B cell (primary cell): ENCODE measurements at regions not wholly inside any gene's neighbourhood (a gene's known extent, or its start where the extent isn't known, plus 50 kb on each side); places are given as distances from the start of the nearest gene placed in this dataset.

Experiments
- ATAC-seq: fragments of 200-7000 bp; cut with Tn5 transposase; one replicate; pipeline ENCODE4 v1.10.0; 2021; ENCODE audit warnings: low read depth, mild to moderate bottlenecking, moderate number of reproducible peaks, moderate library complexity
- CTCF ChIA-PET: fragments of 350-600 bp; sonication (Branson Sonifier 250); formaldehyde crosslinking; loops from one replicate; lab custom pipeline; 2021; ENCODE audit warnings: antibody characterized with exemption, inconsistent platforms; lab: Charles Lee
- POLR2A ChIA-PET: fragments of 350-600 bp; sonication (Branson Sonifier 250); formaldehyde crosslinking; loops from one replicate; lab custom pipeline; 2021; ENCODE audit warnings: antibody characterized with exemption; lab: Charles Lee
- DNase-seq: peaks from one replicate; pipeline ENCODE4 v3.0.0; 2013
- H2AFZ ChIP-seq: 2 replicates; pipeline ENCODE4 v1.6.1; 2012; ENCODE audit warnings: mild to moderate bottlenecking, low read depth, low read length; ENCODE audit not compliant: insufficient read depth, poor library complexity, severe bottlenecking
- H3K27ac ChIP-seq, 2 donors: 1 replicate in 1 of 2; 2 replicates in 1 of 2; pipeline ENCODE4 v1.5.1; 2012 to 2013; ENCODE audit warnings: low read length in 2 of 2, mild to moderate bottlenecking in 2 of 2, moderate library complexity in 1 of 2
- H3K27me3 ChIP-seq, 4 experiments: fragments of 200-600 bp in 1 of 4; sonication (generic) in 1 of 4; replicated peaks in 1 of 4; 1 replicate in 2 of 4; 2 replicates in 2 of 4; pipeline versions ENCODE4 v1.6.1 to v1.7.0; 2013 to 2016; ENCODE audit warnings: low read length in 3 of 4, mild to moderate bottlenecking in 2 of 4, mixed read lengths in 1 of 4, moderate library complexity in 1 of 4; ENCODE audit not compliant: insufficient read depth in 4 of 4, control insufficient read depth in 3 of 4; ENCODE audit errors: control extremely low read depth in 1 of 4
- H3K36me3 ChIP-seq, 2 experiments: replicated peaks in 1 of 2; 1 replicate in 1 of 2; 2 replicates in 1 of 2; pipeline versions ENCODE4 v1.6.1 to v1.7.1; 2013; ENCODE audit warnings: low read length in 1 of 2; ENCODE audit not compliant: insufficient read depth in 2 of 2, control insufficient read depth in 1 of 2; ENCODE audit errors: control extremely low read depth in 1 of 2, extremely low read depth in 1 of 2
- H3K4me1 ChIP-seq, 2 donors: fragments of 200-600 bp in 1 of 2; sonication (generic) in 1 of 2; 1 replicate in 1 of 2; 2 replicates in 1 of 2; pipeline versions ENCODE4 v1.5.1 to v1.6.1; 2013 to 2017; ENCODE audit warnings: low read length in 2 of 2; ENCODE audit not compliant: control insufficient read depth in 2 of 2, insufficient read depth in 2 of 2
- H3K4me2 ChIP-seq: replicated peaks from 2 replicates; pipeline ENCODE3; 2012; ENCODE audit warnings: mild to moderate bottlenecking, low read depth, low read length; ENCODE audit not compliant: poor library complexity, severe bottlenecking
- H3K4me3 ChIP-seq, 5 experiments: fragments of 200-600 bp in 1 of 5; sonication (generic) in 1 of 5; 1 replicate in 3 of 5; 2 replicates in 2 of 5; pipeline versions ENCODE4 v1.5.1 to v1.7.0; 2011 to 2016; ENCODE audit warnings: low read length in 4 of 5, mild to moderate bottlenecking in 4 of 5, low read depth in 2 of 5, control low read depth in 1 of 5, moderate library complexity in 1 of 5; ENCODE audit not compliant: insufficient read depth in 1 of 5; ENCODE audit errors: control extremely low read depth in 1 of 5, extremely low read depth in 1 of 5
- H3K79me2 ChIP-seq: fragments of 200-600 bp; sonication (generic); one replicate; pipeline ENCODE4 v1.6.0; 2016; ENCODE audit warnings: low read length; ENCODE audit not compliant: control insufficient read depth, insufficient read depth
- H3K9ac ChIP-seq: fragments of 200-600 bp; sonication (generic); 2 replicates; pipeline ENCODE4 v1.6.1; 2017; ENCODE audit warnings: mild to moderate bottlenecking, low read length, moderate library complexity
- H3K9me3 ChIP-seq, 3 donors: one replicate each; pipeline versions ENCODE4 v1.6.1 to v1.7.1; 2013; ENCODE audit warnings: low read length in 2 of 3; ENCODE audit not compliant: control insufficient read depth in 2 of 3, insufficient read depth in 1 of 3; ENCODE audit errors: control extremely low read depth in 1 of 3
- H4K20me1 ChIP-seq: 2 replicates; pipeline ENCODE4 v1.6.0; 2012; ENCODE audit warnings: mild to moderate bottlenecking, low read length; ENCODE audit not compliant: insufficient read depth, control insufficient read depth, poor library complexity, severe bottlenecking
- H3K27ac Mint-ChIP-seq: one replicate; pipeline ENCODE4 v1.8.0; 2021; ENCODE audit warnings: mixed read lengths
- H3K27me3 Mint-ChIP-seq: one replicate; pipeline ENCODE4 v1.8.0; 2021; ENCODE audit warnings: mixed read lengths
- H3K4me1 Mint-ChIP-seq: one replicate; pipeline ENCODE4 v1.8.0; 2021; ENCODE audit warnings: mixed read lengths
- H3K4me3 Mint-ChIP-seq: one replicate; pipeline ENCODE4 v1.8.0; 2021; ENCODE audit warnings: mixed read lengths
- H3K9me3 Mint-ChIP-seq: one replicate; pipeline ENCODE4 v1.8.0; 2022; ENCODE audit warnings: mixed read lengths; ENCODE audit not compliant: insufficient read depth
- EZH2 ChIP-seq: IDR thresholded peaks from 2 replicates; pipeline ENCODE4 v1.6.1; 2012; ENCODE audit warnings: borderline replicate concordance, low read depth, mild to moderate bottlenecking, moderate library complexity, low read length; ENCODE audit not compliant: insufficient read depth, poor library complexity, severe bottlenecking
- WGBS: methylation state at CpG from one replicate; pipeline ENCODE4 v1.1.5; 2013; ENCODE audit warnings: missing lambda C conversion rate; ENCODE audit not compliant: insufficient coverage; 5-methylcytosine and 5-hydroxymethylcytosine counted together
- intact Hi-C: fragments of 100-400 bp; cut with micrococcal nuclease; formaldehyde crosslinking; loops from one replicate; pipeline ENCODE4 v1.10.0; 2022
- TF ChIP-seq, protein P1 (sequence below): fragments of 200-600 bp; IDR thresholded peaks from one replicate; pipeline ENCODE4 v1.8.0; 2022; ENCODE audit warnings: antibody characterized with exemption, mild to moderate bottlenecking

DNA sequence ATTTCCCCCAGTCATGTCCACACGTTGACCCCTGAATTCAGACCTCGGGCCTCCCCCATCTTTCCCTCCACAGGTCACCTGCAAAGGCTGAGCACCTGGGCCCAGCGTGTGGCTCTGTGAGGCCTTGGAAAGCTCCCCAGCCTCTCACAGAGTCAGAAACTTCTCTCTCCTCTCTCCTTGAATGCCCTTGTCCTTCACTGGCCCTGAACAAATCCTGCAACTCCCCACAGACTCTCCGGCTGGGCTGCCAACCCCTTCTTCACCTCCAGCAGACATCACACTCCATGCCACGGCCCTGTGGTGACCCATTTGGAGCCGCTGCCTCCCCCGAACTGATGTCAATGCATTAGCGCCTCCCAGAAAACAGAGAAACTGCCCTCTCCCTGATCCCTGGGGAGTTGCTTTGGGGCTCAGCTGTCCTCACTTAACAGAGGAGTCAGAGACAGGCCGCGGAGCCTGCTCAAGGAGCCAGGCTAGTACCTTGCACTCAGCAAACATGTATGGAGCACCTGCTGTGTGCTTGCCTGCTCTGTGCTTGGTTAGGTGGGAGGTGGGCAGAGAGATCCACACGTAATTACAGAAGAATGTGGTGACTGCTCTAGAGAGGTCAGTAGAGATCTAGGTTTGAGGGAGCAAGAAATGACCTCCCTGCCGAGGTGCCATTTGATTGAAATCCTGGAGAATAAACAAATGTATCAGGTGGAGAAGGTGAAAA is 99.2 kb upstream of the PWP1 start:
- H3K9me3 ChIP-seq, result peaks cover 0 to 19% (median 4%) of the 10 kb centered on the region in 3 donors
- intact Hi-C loops, result no loop called here
- peaks cover 4% of the 10 kb centered on the region for H3K27me3 Mint-ChIP-seq
- CTCF ChIA-PET, result interaction anchor here (1.5 kb wide), 2 partner anchors 11 to 20 kb away, joined by 4 to 5 read pairs; no protein-coding TSS in a partner anchor
- DNase-seq (no peak), ATAC-seq (no peak)
- H3K36me3 ChIP-seq, result no peaks in the 10 kb centered on the region
- H3K4me3 Mint-ChIP-seq, result no peak overlapping the region
- no peak overlapping the region for H3K27ac ChIP-seq
- POLR2A ChIA-PET, result no interaction called here
- no peaks in the 10 kb centered on the region for H3K27me3 ChIP-seq
- H3K9ac ChIP-seq, result no peak overlapping the region
- no peaks in the 10 kb centered on the region for H3K4me1 ChIP-seq
- no peak overlapping the region for H3K27ac Mint-ChIP-seq
- H3K79me2 ChIP-seq, result no peaks in the 10 kb centered on the region
- H3K9me3 Mint-ChIP-seq, result peaks cover 5% of the 10 kb centered on the region
- H2AFZ ChIP-seq, result no peak overlapping the region
- H3K4me3 ChIP-seq, result no peak overlapping the region
- no peaks in the 10 kb centered on the region for H4K20me1 ChIP-seq
- no peak overlapping the region for H3K4me2 ChIP-seq
- no peak for TF ChIP-seq EZH2
- no peaks in the 10 kb centered on the region for H3K4me1 Mint-ChIP-seq
- WGBS, result 90% methylated on average over 12 of the region's 12 CpGs

DNA sequence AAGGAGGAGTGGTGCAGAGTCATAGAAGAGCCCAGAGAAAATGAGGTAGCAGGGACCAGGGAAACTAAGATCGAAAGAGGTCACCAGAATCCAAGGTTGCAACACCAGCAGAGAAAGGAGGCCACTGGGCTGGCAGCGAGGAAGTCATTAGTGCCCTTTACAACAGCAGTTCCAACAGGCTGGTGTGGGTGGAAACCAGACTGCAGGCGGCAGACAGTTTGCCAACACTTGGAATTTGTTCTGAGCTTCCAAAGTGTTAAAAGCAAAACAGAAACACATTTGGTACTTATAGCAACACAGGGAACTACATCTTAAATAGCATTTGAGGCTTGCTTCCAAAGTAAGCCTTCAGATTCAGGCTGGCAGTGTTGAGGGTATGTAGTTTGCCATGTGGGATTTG is 95.2 kb upstream of the PWP1 start:
- no peak overlapping the region for H2AFZ ChIP-seq
- intact Hi-C loops, result no loop called here
- H3K4me1 ChIP-seq, result no peaks in the 10 kb centered on the region
- H3K27ac ChIP-seq, result no peak overlapping the region
- Mint-ChIP-seq H3K27ac (no peak overlapping the region), H3K4me1 (no peaks in the 10 kb centered on the region), H3K9me3 (peaks cover 5% of the 10 kb centered on the region), H3K4me3 (no peak overlapping the region), H3K27me3 (peaks cover 6% of the 10 kb centered on the region)
- no peak for ATAC-seq
- DNase-seq, result no peak
- no peaks in the 10 kb centered on the region for H3K27me3 ChIP-seq
- H4K20me1 ChIP-seq, result no peaks in the 10 kb centered on the region
- H3K79me2 ChIP-seq, result no peaks in the 10 kb centered on the region
- H3K4me2 ChIP-seq, result no peak overlapping the region
- TF ChIP-seq, protein P1, sequence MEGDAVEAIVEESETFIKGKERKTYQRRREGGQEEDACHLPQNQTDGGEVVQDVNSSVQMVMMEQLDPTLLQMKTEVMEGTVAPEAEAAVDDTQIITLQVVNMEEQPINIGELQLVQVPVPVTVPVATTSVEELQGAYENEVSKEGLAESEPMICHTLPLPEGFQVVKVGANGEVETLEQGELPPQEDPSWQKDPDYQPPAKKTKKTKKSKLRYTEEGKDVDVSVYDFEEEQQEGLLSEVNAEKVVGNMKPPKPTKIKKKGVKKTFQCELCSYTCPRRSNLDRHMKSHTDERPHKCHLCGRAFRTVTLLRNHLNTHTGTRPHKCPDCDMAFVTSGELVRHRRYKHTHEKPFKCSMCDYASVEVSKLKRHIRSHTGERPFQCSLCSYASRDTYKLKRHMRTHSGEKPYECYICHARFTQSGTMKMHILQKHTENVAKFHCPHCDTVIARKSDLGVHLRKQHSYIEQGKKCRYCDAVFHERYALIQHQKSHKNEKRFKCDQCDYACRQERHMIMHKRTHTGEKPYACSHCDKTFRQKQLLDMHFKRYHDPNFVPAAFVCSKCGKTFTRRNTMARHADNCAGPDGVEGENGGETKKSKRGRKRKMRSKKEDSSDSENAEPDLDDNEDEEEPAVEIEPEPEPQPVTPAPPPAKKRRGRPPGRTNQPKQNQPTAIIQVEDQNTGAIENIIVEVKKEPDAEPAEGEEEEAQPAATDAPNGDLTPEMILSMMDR, result no peak
- TF ChIP-seq EZH2, result no peak
- H3K9me3 ChIP-seq, result peaks cover 0 to 25% (median 19%) of the 10 kb centered on the region in 3 donors
- 91% methylated on average over 3 of the region's 3 CpGs for WGBS
- ChIA-PET POLR2A (no interaction called here), CTCF (interaction anchor here (0.7 kb wide), 1 partner anchor 15 kb away, joined by 4 read pairs; no protein-coding TSS in a partner anchor)
- H3K4me3 ChIP-seq, result no peak overlapping the region
- no peak overlapping the region for H3K9ac ChIP-seq
- no peaks in the 10 kb centered on the region for H3K36me3 ChIP-seq
